Uterus (tissue), 3 donors: ENCODE measurements at regions not wholly inside any gene's neighbourhood (a gene's known extent, or its start where the extent isn't known, plus 50 kb on each side); places are given as distances from the start of the nearest gene placed in this dataset.

Experiments used
- DNase-seq, 2 donors: peaks; one replicate each; pipeline ENCODE4 v3.0.0-alpha.2; 2019 to 2020
- H3K27ac ChIP-seq, 2 donors: fragments of 200-600 bp; sonication (generic); 1 replicate in 1 of 2; 2 replicates in 1 of 2; pipeline ENCODE4 v1.5.1; 2016 to 2018
- H3K27me3 ChIP-seq, 2 donors: fragments of 200-600 bp; sonication (generic); one replicate each; pipeline ENCODE4 v1.5.1; 2018 to 2019; ENCODE audit warnings: control low read depth in 1 of 2
- H3K36me3 ChIP-seq, 2 donors: fragments of 200-600 bp; sonication (generic); one replicate each; pipeline ENCODE4 v1.5.1; 2019; ENCODE audit warnings: control low read depth in 1 of 2
- H3K4me1 ChIP-seq, 2 donors: fragments of 200-600 bp; sonication (generic); one replicate each; pipeline ENCODE4 v1.5.1; 2018 to 2019; ENCODE audit warnings: control low read depth in 1 of 2
- H3K4me3 ChIP-seq, 2 donors: fragments of 200-600 bp; sonication (generic); 1 replicate in 1 of 2; 2 replicates in 1 of 2; pipeline ENCODE4 v1.5.1; 2018 to 2019; ENCODE audit warnings: mild to moderate bottlenecking in 1 of 2
- H3K9me3 ChIP-seq, 2 donors: fragments of 200-600 bp; sonication (generic); one replicate each; pipeline ENCODE4 v1.5.1; 2019; ENCODE audit warnings: control low read depth in 1 of 2
- CTCF ChIP-seq, 4 experiments: fragments of 200-600 bp in 2 of 4; fragments of 450-650 bp in 2 of 4; sonication (generic) in 2 of 4; IDR thresholded peaks; one replicate each; pipeline ENCODE4 v1.5.1; 2016 to 2019; ENCODE audit warnings: antibody characterized with exemption in 4 of 4, mild to moderate bottlenecking in 2 of 4, moderate library complexity in 1 of 4
- POLR2A ChIP-seq, 2 donors: fragments of 450-650 bp; IDR thresholded peaks; one replicate each; pipeline ENCODE4 v1.6.1; 2016; ENCODE audit warnings: antibody characterized with exemption in 2 of 2, mild to moderate bottlenecking in 1 of 2, moderate library complexity in 1 of 2
- intact Hi-C: fragments of 100-400 bp; cut with DNase I; formaldehyde crosslinking; loops from one replicate; pipeline ENCODE4 v1.15.1; 2023; ENCODE audit warnings: low total_unique reads
- donor health status: DM: yes; HTN: yes; CAD: no.

GRCh38 chr9:108060175-108060574 is 570.6 kb upstream of the KLF4 start:
- intact Hi-C loops = no loop called here
- TF ChIP-seq POLR2A (IDR thresholded peaks at IDR 0.05) (no peak), CTCF (IDR thresholded peaks at IDR 0.05) (no peak)
- Histone ChIP-seq H3K36me3 (no peaks in the 10 kb centered on the region), H3K4me3 (no peak overlapping the region), H3K4me1 (peaks cover 0 to 5% of the 10 kb centered on the region in 2 donors), H3K9me3 (no peaks in the 10 kb centered on the region), H3K27me3 (no peaks in the 10 kb centered on the region), H3K27ac (no peak overlapping the region)
- no peak for DNase-seq

GRCh38 chr9:108058135-108058814 is 568.7 kb upstream of the KLF4 start:
- H3K27me3 ChIP-seq = no peaks in the 10 kb centered on the region
- intact Hi-C loops = no loop called here
- TF ChIP-seq CTCF (IDR thresholded peaks at IDR 0.05) = no peak
- TF ChIP-seq POLR2A (IDR thresholded peaks at IDR 0.05) = no peak
- H3K27ac ChIP-seq = peak overlapping the region; percentile 68 to 72
- no peak for DNase-seq
- H3K4me3 ChIP-seq = no peak overlapping the region
- peaks cover 1 to 5% of the 10 kb centered on the region in 2 donors for H3K4me1 ChIP-seq
- no peaks in the 10 kb centered on the region for H3K36me3 ChIP-seq
- H3K9me3 ChIP-seq = no peaks in the 10 kb centered on the region

- H3K4me1 ChIP-seq = peaks cover 7 to 8% of the 10 kb centered on the region in 2 donors
- peak; percentile 59 to 62 for DNase-seq
- H3K9me3 ChIP-seq = no peaks in the 10 kb centered on the region
- no peaks in the 10 kb centered on the region for H3K27me3 ChIP-seq
- no peak for TF ChIP-seq POLR2A (IDR thresholded peaks at IDR 0.05)
- TF ChIP-seq CTCF (IDR thresholded peaks at IDR 0.05) = no peak
- H3K27ac ChIP-seq = peak overlapping the region; percentile 68 to 72
- H3K36me3 ChIP-seq = no peaks in the 10 kb centered on the region
- intact Hi-C loops = no loop called here
- no peak overlapping the region for H3K4me3 ChIP-seq
Measured at GRCh38 chr9:108057421-108058134, 568.0 kb upstream of the KLF4 start.

- H3K9me3 ChIP-seq = no peaks in the 10 kb centered on the region
- H3K4me3 ChIP-seq = no peak overlapping the region
- no peaks in the 10 kb centered on the region for H3K36me3 ChIP-seq
- peak overlapping the region; percentile 68 to 72 for H3K27ac ChIP-seq
- intact Hi-C loops = no loop called here
- H3K27me3 ChIP-seq = no peaks in the 10 kb centered on the region
- H3K4me1 ChIP-seq = peaks cover 7 to 10% of the 10 kb centered on the region in 2 donors
- TF ChIP-seq CTCF (IDR thresholded peaks at IDR 0.05) (no peak), POLR2A (IDR thresholded peaks at IDR 0.05) (no peak)
- no peak for DNase-seq
Measured at GRCh38 chr9:108056805-108057386, 567.3 kb upstream of the KLF4 start.
